B cell (primary cell): ENCODE measurements at regions not wholly inside any gene's neighbourhood (a gene's known extent, or its start where the extent isn't known, plus 50 kb on each side); places are given as distances from the start of the nearest gene placed in this dataset.

Experiments
- ATAC-seq: fragments of 200-7000 bp; cut with Tn5 transposase; one replicate; pipeline ENCODE4 v1.10.0; 2021; ENCODE audit warnings: low read depth, mild to moderate bottlenecking, moderate number of reproducible peaks, moderate library complexity
- CTCF ChIA-PET: fragments of 350-600 bp; sonication (Branson Sonifier 250); formaldehyde crosslinking; loops from one replicate; lab custom pipeline; 2021; ENCODE audit warnings: antibody characterized with exemption, inconsistent platforms; lab: Charles Lee
- POLR2A ChIA-PET: fragments of 350-600 bp; sonication (Branson Sonifier 250); formaldehyde crosslinking; loops from one replicate; lab custom pipeline; 2021; ENCODE audit warnings: antibody characterized with exemption; lab: Charles Lee
- DNase-seq: peaks from one replicate; pipeline ENCODE4 v3.0.0; 2013
- H2AFZ ChIP-seq: 2 replicates; pipeline ENCODE4 v1.6.1; 2012; ENCODE audit warnings: mild to moderate bottlenecking, low read depth, low read length; ENCODE audit not compliant: insufficient read depth, poor library complexity, severe bottlenecking
- H3K27ac ChIP-seq, 2 donors: 1 replicate in 1 of 2; 2 replicates in 1 of 2; pipeline ENCODE4 v1.5.1; 2012 to 2013; ENCODE audit warnings: low read length in 2 of 2, mild to moderate bottlenecking in 2 of 2, moderate library complexity in 1 of 2
- H3K27me3 ChIP-seq, 4 experiments: fragments of 200-600 bp in 1 of 4; sonication (generic) in 1 of 4; replicated peaks in 1 of 4; 1 replicate in 2 of 4; 2 replicates in 2 of 4; pipeline versions ENCODE4 v1.6.1 to v1.7.0; 2013 to 2016; ENCODE audit warnings: low read length in 3 of 4, mild to moderate bottlenecking in 2 of 4, mixed read lengths in 1 of 4, moderate library complexity in 1 of 4; ENCODE audit not compliant: insufficient read depth in 4 of 4, control insufficient read depth in 3 of 4; ENCODE audit errors: control extremely low read depth in 1 of 4
- H3K36me3 ChIP-seq, 2 experiments: replicated peaks in 1 of 2; 1 replicate in 1 of 2; 2 replicates in 1 of 2; pipeline versions ENCODE4 v1.6.1 to v1.7.1; 2013; ENCODE audit warnings: low read length in 1 of 2; ENCODE audit not compliant: insufficient read depth in 2 of 2, control insufficient read depth in 1 of 2; ENCODE audit errors: control extremely low read depth in 1 of 2, extremely low read depth in 1 of 2
- H3K4me1 ChIP-seq, 2 donors: fragments of 200-600 bp in 1 of 2; sonication (generic) in 1 of 2; 1 replicate in 1 of 2; 2 replicates in 1 of 2; pipeline versions ENCODE4 v1.5.1 to v1.6.1; 2013 to 2017; ENCODE audit warnings: low read length in 2 of 2; ENCODE audit not compliant: control insufficient read depth in 2 of 2, insufficient read depth in 2 of 2
- H3K4me2 ChIP-seq: replicated peaks from 2 replicates; pipeline ENCODE3; 2012; ENCODE audit warnings: mild to moderate bottlenecking, low read depth, low read length; ENCODE audit not compliant: poor library complexity, severe bottlenecking
- H3K4me3 ChIP-seq, 5 experiments: fragments of 200-600 bp in 1 of 5; sonication (generic) in 1 of 5; 1 replicate in 3 of 5; 2 replicates in 2 of 5; pipeline versions ENCODE4 v1.5.1 to v1.7.0; 2011 to 2016; ENCODE audit warnings: low read length in 4 of 5, mild to moderate bottlenecking in 4 of 5, low read depth in 2 of 5, control low read depth in 1 of 5, moderate library complexity in 1 of 5; ENCODE audit not compliant: insufficient read depth in 1 of 5; ENCODE audit errors: control extremely low read depth in 1 of 5, extremely low read depth in 1 of 5
- H3K79me2 ChIP-seq: fragments of 200-600 bp; sonication (generic); one replicate; pipeline ENCODE4 v1.6.0; 2016; ENCODE audit warnings: low read length; ENCODE audit not compliant: control insufficient read depth, insufficient read depth
- H3K9ac ChIP-seq: fragments of 200-600 bp; sonication (generic); 2 replicates; pipeline ENCODE4 v1.6.1; 2017; ENCODE audit warnings: mild to moderate bottlenecking, low read length, moderate library complexity
- H3K9me3 ChIP-seq, 3 donors: one replicate each; pipeline versions ENCODE4 v1.6.1 to v1.7.1; 2013; ENCODE audit warnings: low read length in 2 of 3; ENCODE audit not compliant: control insufficient read depth in 2 of 3, insufficient read depth in 1 of 3; ENCODE audit errors: control extremely low read depth in 1 of 3
- H4K20me1 ChIP-seq: 2 replicates; pipeline ENCODE4 v1.6.0; 2012; ENCODE audit warnings: mild to moderate bottlenecking, low read length; ENCODE audit not compliant: insufficient read depth, control insufficient read depth, poor library complexity, severe bottlenecking
- H3K27ac Mint-ChIP-seq: one replicate; pipeline ENCODE4 v1.8.0; 2021; ENCODE audit warnings: mixed read lengths
- H3K27me3 Mint-ChIP-seq: one replicate; pipeline ENCODE4 v1.8.0; 2021; ENCODE audit warnings: mixed read lengths
- H3K4me1 Mint-ChIP-seq: one replicate; pipeline ENCODE4 v1.8.0; 2021; ENCODE audit warnings: mixed read lengths
- H3K4me3 Mint-ChIP-seq: one replicate; pipeline ENCODE4 v1.8.0; 2021; ENCODE audit warnings: mixed read lengths
- H3K9me3 Mint-ChIP-seq: one replicate; pipeline ENCODE4 v1.8.0; 2022; ENCODE audit warnings: mixed read lengths; ENCODE audit not compliant: insufficient read depth
- CTCF ChIP-seq: fragments of 200-600 bp; IDR thresholded peaks from one replicate; pipeline ENCODE4 v1.8.0; 2022; ENCODE audit warnings: antibody characterized with exemption, mild to moderate bottlenecking
- EZH2 ChIP-seq: IDR thresholded peaks from 2 replicates; pipeline ENCODE4 v1.6.1; 2012; ENCODE audit warnings: borderline replicate concordance, low read depth, mild to moderate bottlenecking, moderate library complexity, low read length; ENCODE audit not compliant: insufficient read depth, poor library complexity, severe bottlenecking
- WGBS: methylation state at CpG from one replicate; pipeline ENCODE4 v1.1.5; 2013; ENCODE audit warnings: missing lambda C conversion rate; ENCODE audit not compliant: insufficient coverage; 5-methylcytosine and 5-hydroxymethylcytosine counted together
- intact Hi-C: fragments of 100-400 bp; cut with micrococcal nuclease; formaldehyde crosslinking; loops from one replicate; pipeline ENCODE4 v1.10.0; 2022

- Mint-ChIP-seq H3K4me1 (no peaks in the 10 kb centered on the region), H3K9me3 (no peaks in the 10 kb centered on the region), H3K27ac (no peak overlapping the region), H3K27me3 (no peaks in the 10 kb centered on the region), H3K4me3 (no peak overlapping the region)
- no peak overlapping the region for H2AFZ ChIP-seq
- H4K20me1 ChIP-seq: no peaks in the 10 kb centered on the region
- DNase-seq (no peak), ATAC-seq (no peak)
- no peak overlapping the region for H3K4me3 ChIP-seq
- H3K36me3 ChIP-seq: no peaks in the 10 kb centered on the region
- no peaks in the 10 kb centered on the region for H3K9me3 ChIP-seq
- H3K27ac ChIP-seq: no peak overlapping the region
- CTCF ChIA-PET: no interaction called here
- no peak for TF ChIP-seq EZH2
- no peak for TF ChIP-seq CTCF
- no peaks in the 10 kb centered on the region for H3K27me3 ChIP-seq
- intact Hi-C loops: no loop called here
- no peaks in the 10 kb centered on the region for H3K79me2 ChIP-seq
- no peaks in the 10 kb centered on the region for H3K4me1 ChIP-seq
- POLR2A ChIA-PET: no interaction called here
- H3K9ac ChIP-seq: no peak overlapping the region
- no peak overlapping the region for H3K4me2 ChIP-seq
Measured at GRCh38 chr1:60227601-60228000, 154.0 kb upstream of the C1orf87 start.

GRCh38 chr1:60225486-60225885 is 151.9 kb upstream of the C1orf87 start:
- H3K4me2 ChIP-seq: no peak overlapping the region
- no peaks in the 10 kb centered on the region for H3K9me3 Mint-ChIP-seq

More at GRCh38 chr1:60225486-60225885, 151.9 kb upstream of the C1orf87 start:
- Histone ChIP-seq H3K27me3 (no peaks in the 10 kb centered on the region), H4K20me1 (no peaks in the 10 kb centered on the region), H3K4me1 (no peaks in the 10 kb centered on the region), H3K27ac (no peak overlapping the region), H3K9ac (no peak overlapping the region), H3K4me3 (no peak overlapping the region), H3K79me2 (no peaks in the 10 kb centered on the region), H3K9me3 (no peaks in the 10 kb centered on the region), H3K36me3 (no peaks in the 10 kb centered on the region), H2AFZ (no peak overlapping the region)
- ChIA-PET POLR2A (no interaction called here), CTCF (no interaction called here)
- H3K4me1 Mint-ChIP-seq: no peaks in the 10 kb centered on the region
- TF ChIP-seq EZH2 (no peak), CTCF (no peak)
- DNase-seq (no peak), ATAC-seq (no peak)
- no peaks in the 10 kb centered on the region for H3K27me3 Mint-ChIP-seq
- intact Hi-C loops: no loop called here
- no peak overlapping the region for H3K27ac Mint-ChIP-seq
- 78% methylated on average over 3 of the region's 3 CpGs for WGBS
- H3K4me3 Mint-ChIP-seq: no peak overlapping the region
